GM23248 (cell line): ENCODE measurements at regions not wholly inside any gene's neighbourhood (a gene's known extent, or its start where the extent isn't known, plus 50 kb on each side); places are given as distances from the start of the nearest gene placed in this dataset.
A peak's percentile ranks its signal among the peaks of the same experiment; 100 is the strongest.

Experiments used
- DNase-seq: peaks from one replicate; pipeline ENCODE4 v3.0.0-alpha.2; 2015
- H2AFZ ChIP-seq: fragments of 200-600 bp; sonication (generic); 2 replicates; pipeline ENCODE4 v1.6.1; 2016; ENCODE audit warnings: antibody characterized with exemption
- H3F3A ChIP-seq: fragments of 200-600 bp; sonication (generic); 2 replicates; pipeline ENCODE4 v1.6.1; 2016; ENCODE audit warnings: mild to moderate bottlenecking, antibody characterized with exemption, mixed run types; ENCODE audit not compliant: insufficient read depth
- H3K27ac ChIP-seq: fragments of 200-600 bp; sonication (generic); 2 replicates; pipeline ENCODE4 v1.5.1; 2016; ENCODE audit warnings: mild to moderate bottlenecking
- H3K27me3 ChIP-seq: fragments of 200-600 bp; sonication (generic); replicated peaks from 2 replicates; pipeline ENCODE4 v1.6.1; 2016; ENCODE audit warnings: mild to moderate bottlenecking; ENCODE audit not compliant: insufficient read depth
- H3K36me3 ChIP-seq: fragments of 200-600 bp; sonication (generic); 2 replicates; pipeline ENCODE4 v1.6.1; 2016; ENCODE audit warnings: low read depth, mild to moderate bottlenecking
- H3K4me1 ChIP-seq: fragments of 200-600 bp; sonication (generic); 2 replicates; pipeline ENCODE4 v1.6.1; 2016; ENCODE audit warnings: mild to moderate bottlenecking; ENCODE audit not compliant: insufficient read depth
- H3K4me2 ChIP-seq: fragments of 200-600 bp; sonication (generic); one replicate; pipeline ENCODE4 v1.6.1; 2016; ENCODE audit warnings: mild to moderate bottlenecking; ENCODE audit not compliant: unreplicated experiment
- H3K4me3 ChIP-seq: fragments of 200-600 bp; sonication (generic); 2 replicates; pipeline ENCODE4 v1.5.1; 2016; ENCODE audit warnings: mild to moderate bottlenecking
- H3K79me2 ChIP-seq: fragments of 200-600 bp; sonication (generic); 2 replicates; pipeline ENCODE4 v1.6.1; 2016; ENCODE audit warnings: mild to moderate bottlenecking; ENCODE audit not compliant: insufficient read depth
- H3K9ac ChIP-seq: fragments of 200-600 bp; sonication (generic); 2 replicates; pipeline ENCODE4 v1.6.1; 2016; ENCODE audit warnings: mild to moderate bottlenecking
- H3K9me2 ChIP-seq: fragments of 200-600 bp; sonication (generic); 2 replicates; pipeline ENCODE4 v1.6.1; 2016; ENCODE audit warnings: mixed run types, mild to moderate bottlenecking, moderate library complexity; ENCODE audit not compliant: insufficient read depth
- H3K9me3 ChIP-seq: fragments of 200-600 bp; sonication (generic); one replicate; pipeline ENCODE4 v1.6.1; 2017; ENCODE audit warnings: low read depth
- H4K20me1 ChIP-seq: fragments of 200-600 bp; sonication (generic); 2 replicates; pipeline ENCODE4 v1.6.0; 2016; ENCODE audit not compliant: insufficient read depth
- EZH2 ChIP-seq: fragments of 200-600 bp; sonication (generic); IDR thresholded peaks from 2 replicates; pipeline ENCODE4 v1.6.1; 2018; ENCODE audit warnings: antibody characterized with exemption, mild to moderate bottlenecking; ENCODE audit not compliant: insufficient read depth, poor library complexity, severe bottlenecking
- EZH2phosphoT487 ChIP-seq: fragments of 200-600 bp; sonication (generic); IDR thresholded peaks from 2 replicates; pipeline ENCODE4 v1.6.1; 2018; ENCODE audit warnings: antibody characterized with exemption, moderate library complexity, mild to moderate bottlenecking, low read depth; ENCODE audit not compliant: insufficient read depth
- WGBS, 2 experiments: methylation state at CpG; one replicate each; pipeline ENCODE4 v1.1.6; 2015 to 2017; ENCODE audit warnings: low lambda C conversion rate in 2 of 2, low coverage in 1 of 2; ENCODE audit errors: missing lambda C conversion rate in 2 of 2; 5-methylcytosine and 5-hydroxymethylcytosine counted together
- in situ Hi-C: fragments of 300-500 bp; cut with MboI; formaldehyde crosslinking; loops from 2 replicates; pipeline ENCODE4 v1.15.0; 2020

- no peak for DNase-seq
- Histone ChIP-seq H3K27me3 (no peaks in the 10 kb centered on the region), H3K9ac (no peak overlapping the region), H3K9me2 (no peaks in the 10 kb centered on the region), H3K4me2 (peak overlapping the region; percentile 25), H3K9me3 (no peaks in the 10 kb centered on the region), H3K27ac (no peak overlapping the region), H3K79me2 (no peaks in the 10 kb centered on the region), H3F3A (no peaks in the 10 kb centered on the region; the same call in 1 of the 2 replicates), H3K4me1 (peaks cover 14% of the 10 kb centered on the region), H4K20me1 (no peaks in the 10 kb centered on the region), H3K4me3 (no peak overlapping the region), H3K36me3 (no peaks in the 10 kb centered on the region), H2AFZ (no peak overlapping the region)
- no peak for TF ChIP-seq EZH2phosphoT487
- no peak for TF ChIP-seq EZH2
- in situ Hi-C loops = no loop called here
- 41 to 50% methylated on average over 4 of the region's 4 CpGs for WGBS, 2 experiments
These were observed 91.5 kb upstream of the THBS2 start for GRCh38 chr6:169345146-169345545.

GRCh38 chr6:169344750-169345065 is 91.1 kb upstream of the THBS2 start:
- H3K4me1 ChIP-seq = peaks cover 18% of the 10 kb centered on the region
- no peaks in the 10 kb centered on the region for H3K79me2 ChIP-seq
- no peaks in the 10 kb centered on the region; the same call in 1 of the 2 replicates for H3F3A ChIP-seq
- no peak overlapping the region for H3K9ac ChIP-seq
- H3K27me3 ChIP-seq = no peaks in the 10 kb centered on the region
- peak; percentile 45 for DNase-seq
- no peaks in the 10 kb centered on the region for H3K9me2 ChIP-seq
- TF ChIP-seq EZH2phosphoT487 (no peak), EZH2 (no peak)
- WGBS, 2 experiments = 12 to 21% methylated on average over 7 of the region's 7 CpGs
- no peak overlapping the region for H3K4me3 ChIP-seq
- H3K27ac ChIP-seq = no peak overlapping the region
- no peaks in the 10 kb centered on the region for H3K36me3 ChIP-seq
- peak overlapping the region; percentile 35; the same call in 1 of the 2 replicates for H2AFZ ChIP-seq
- in situ Hi-C loops = no loop called here
- peak overlapping the region; percentile 25 for H3K4me2 ChIP-seq
- H3K9me3 ChIP-seq = no peaks in the 10 kb centered on the region
- no peaks in the 10 kb centered on the region for H4K20me1 ChIP-seq

- H4K20me1 ChIP-seq = no peaks in the 10 kb centered on the region
- H3K4me1 ChIP-seq = peaks cover 24% of the 10 kb centered on the region
- no peak overlapping the region for H3K27ac ChIP-seq
- no peak overlapping the region for H3K4me3 ChIP-seq
- no peaks in the 10 kb centered on the region for H3K9me3 ChIP-seq
- no peaks in the 10 kb centered on the region for H3K27me3 ChIP-seq
- TF ChIP-seq EZH2 (no peak), EZH2phosphoT487 (no peak)
- H3K9me2 ChIP-seq = no peaks in the 10 kb centered on the region
- no peak overlapping the region for H3K9ac ChIP-seq
- in situ Hi-C loops = no loop called here
- H3K4me2 ChIP-seq = peak overlapping the region; percentile 25
- H3K36me3 ChIP-seq = no peaks in the 10 kb centered on the region
- WGBS, 2 experiments = 58 to 62% methylated on average over 13 of the region's 13 CpGs
- H3K79me2 ChIP-seq = no peaks in the 10 kb centered on the region
- H3F3A ChIP-seq = no peaks in the 10 kb centered on the region; the same call in 1 of the 2 replicates
- DNase-seq = no peak
- H2AFZ ChIP-seq = peak overlapping the region; percentile 35; the same call in 1 of the 2 replicates
These were observed 90.5 kb upstream of the THBS2 start for GRCh38 chr6:169343886-169344749.

- no peaks in the 10 kb centered on the region for H3K9me3 ChIP-seq
- no peaks in the 10 kb centered on the region for H3K9me2 ChIP-seq
- no peaks in the 10 kb centered on the region for H4K20me1 ChIP-seq
- DNase-seq = peak; percentile 30
- no peaks in the 10 kb centered on the region for H3K36me3 ChIP-seq
- peaks cover 32% of the 10 kb centered on the region for H3K4me1 ChIP-seq
- in situ Hi-C loops = no loop called here
- TF ChIP-seq EZH2phosphoT487 (no peak), EZH2 (no peak)
- WGBS, 2 experiments = 34 to 37% methylated on average over 3 of the region's 3 CpGs
- H3K4me2 ChIP-seq = no peak overlapping the region
- no peak overlapping the region for H3K4me3 ChIP-seq
- peaks cover 1% of the 10 kb centered on the region for H3F3A ChIP-seq
- H3K27ac ChIP-seq = no peak overlapping the region
- no peaks in the 10 kb centered on the region for H3K79me2 ChIP-seq
- no peak overlapping the region for H3K9ac ChIP-seq
- no peak overlapping the region for H2AFZ ChIP-seq
- H3K27me3 ChIP-seq = no peaks in the 10 kb centered on the region
These were observed 89.1 kb upstream of the THBS2 start for GRCh38 chr6:169342710-169343109.
